ENCODE measurements at regions not wholly inside any gene's neighbourhood (a gene's known extent, or its start where the extent isn't known, plus 50 kb on each side); places are given as distances from the start of the nearest gene placed in this dataset.
"Not testable (repeated sequence)": the region's sequence is repeated elsewhere in the genome, so short reads cannot be mapped to it uniquely, and the experiment has no call there.

DNA sequence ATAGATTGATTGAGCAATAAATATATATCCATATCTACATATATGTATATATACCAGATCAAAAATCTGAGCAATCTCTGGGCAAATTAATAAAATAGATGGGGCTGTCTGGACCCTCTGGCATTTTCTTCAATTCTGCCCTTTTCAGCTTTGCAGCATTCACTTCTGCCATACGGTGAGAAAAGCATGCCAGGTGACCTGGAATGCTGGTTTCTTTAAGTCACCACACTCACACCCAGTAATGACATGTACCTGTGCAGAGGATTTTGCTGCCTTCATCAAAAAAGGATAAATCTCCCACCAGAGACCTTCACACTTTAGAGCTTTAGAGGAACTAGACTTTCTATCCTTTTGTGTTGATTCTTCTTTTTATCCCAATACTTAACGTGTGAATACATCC is 223.2 kb upstream of the NFIA start:
- TF ChIP-seq, protein P1, sequence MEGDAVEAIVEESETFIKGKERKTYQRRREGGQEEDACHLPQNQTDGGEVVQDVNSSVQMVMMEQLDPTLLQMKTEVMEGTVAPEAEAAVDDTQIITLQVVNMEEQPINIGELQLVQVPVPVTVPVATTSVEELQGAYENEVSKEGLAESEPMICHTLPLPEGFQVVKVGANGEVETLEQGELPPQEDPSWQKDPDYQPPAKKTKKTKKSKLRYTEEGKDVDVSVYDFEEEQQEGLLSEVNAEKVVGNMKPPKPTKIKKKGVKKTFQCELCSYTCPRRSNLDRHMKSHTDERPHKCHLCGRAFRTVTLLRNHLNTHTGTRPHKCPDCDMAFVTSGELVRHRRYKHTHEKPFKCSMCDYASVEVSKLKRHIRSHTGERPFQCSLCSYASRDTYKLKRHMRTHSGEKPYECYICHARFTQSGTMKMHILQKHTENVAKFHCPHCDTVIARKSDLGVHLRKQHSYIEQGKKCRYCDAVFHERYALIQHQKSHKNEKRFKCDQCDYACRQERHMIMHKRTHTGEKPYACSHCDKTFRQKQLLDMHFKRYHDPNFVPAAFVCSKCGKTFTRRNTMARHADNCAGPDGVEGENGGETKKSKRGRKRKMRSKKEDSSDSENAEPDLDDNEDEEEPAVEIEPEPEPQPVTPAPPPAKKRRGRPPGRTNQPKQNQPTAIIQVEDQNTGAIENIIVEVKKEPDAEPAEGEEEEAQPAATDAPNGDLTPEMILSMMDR (IDR thresholded peaks at IDR 0.05; ENCODE audit: low read depth, low read length), result no peak
- H3K4me3 ChIP-seq (ENCODE audit: low read depth, low read length), result no peak overlapping the region

DNA sequence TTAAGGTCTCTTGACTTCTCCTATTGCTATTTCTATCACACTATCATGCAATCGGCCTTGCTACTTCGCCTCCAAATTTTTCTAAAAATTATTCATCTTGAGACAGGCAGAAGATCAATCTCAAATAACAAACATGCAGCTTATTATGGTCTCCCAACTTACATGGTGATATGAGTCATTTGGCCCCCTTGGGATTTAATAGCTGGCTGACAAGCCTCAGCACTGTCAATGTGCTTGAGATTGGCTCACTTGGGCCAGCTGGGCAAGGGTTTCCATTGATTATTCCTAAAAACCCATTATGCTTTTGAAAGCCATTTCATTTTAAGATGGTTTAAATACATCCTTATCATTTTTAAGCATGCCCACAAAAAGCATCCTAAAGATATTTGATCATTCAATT is 224.5 kb upstream of the NFIA start:
- H3K4me3 ChIP-seq (ENCODE audit: low read depth, low read length), result no peak overlapping the region
- TF ChIP-seq, protein P1 (IDR thresholded peaks at IDR 0.05; ENCODE audit: low read depth, low read length), result no peak

- TF ChIP-seq, protein P1 (IDR thresholded peaks at IDR 0.05; ENCODE audit: low read depth, low read length), result no peak
- no peak overlapping the region for H3K4me3 ChIP-seq (ENCODE audit: low read depth, low read length)
Measured at GRCh38 chr1:60850084-60850483, 232.3 kb upstream of the NFIA start.

GRCh38 chr1:60849401-60849800 is 233.0 kb upstream of the NFIA start:
- TF ChIP-seq, protein P1 (IDR thresholded peaks at IDR 0.05; ENCODE audit: low read depth, low read length), result no peak
- H3K4me3 ChIP-seq (ENCODE audit: low read depth, low read length), result no peak overlapping the region

DNA sequence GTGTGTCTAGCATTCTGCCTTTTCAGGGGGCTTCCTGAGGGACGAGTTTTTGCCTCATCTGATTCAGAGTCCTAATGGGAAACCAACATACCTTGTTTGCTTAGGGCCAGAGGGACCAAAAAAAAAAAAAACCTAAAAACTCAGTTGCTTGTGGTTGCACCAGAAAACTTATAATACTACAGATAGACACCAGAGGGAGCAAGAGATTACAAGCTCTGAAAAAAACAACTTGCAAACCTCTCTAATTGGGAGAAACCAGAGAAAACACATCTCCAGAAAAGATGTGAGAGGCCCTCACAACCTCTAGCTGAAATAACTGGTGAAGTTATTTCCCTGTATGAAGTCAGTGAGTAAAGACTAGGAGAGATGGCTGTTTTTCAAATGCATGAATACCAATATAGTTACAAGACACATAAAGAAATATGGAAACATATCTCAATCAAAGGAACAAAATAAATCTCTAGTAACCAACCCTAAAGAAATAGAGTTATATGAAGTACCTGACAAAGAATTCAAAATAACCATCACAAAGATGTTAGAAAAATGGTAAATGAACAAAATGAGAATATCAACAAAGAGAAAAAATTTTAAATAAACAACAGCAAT is 233.7 kb upstream of the NFIA start:
- no peak overlapping the region for H3K4me3 ChIP-seq (ENCODE audit: low read depth, low read length)
- TF ChIP-seq, protein P1 (IDR thresholded peaks at IDR 0.05; ENCODE audit: low read depth, low read length), result no peak

- TF ChIP-seq, protein P1 (IDR thresholded peaks at IDR 0.05; ENCODE audit: low read depth, low read length), result no peak
Measured at GRCh38 chr1:60847855-60848582, 234.3 kb upstream of the NFIA start.

GRCh38 chr1:60847391-60847790 is 235.0 kb upstream of the NFIA start:
- H3K4me3 ChIP-seq (ENCODE audit: low read depth, low read length), result no peak overlapping the region
- TF ChIP-seq, protein P1 (IDR thresholded peaks at IDR 0.05; ENCODE audit: low read depth, low read length), result no peak

More at GRCh38 chr1:60847855-60848582, 234.3 kb upstream of the NFIA start:
- no peak overlapping the region for H3K4me3 ChIP-seq (ENCODE audit: low read depth, low read length)

- not testable (repeated sequence) for H3K4me3 ChIP-seq (ENCODE audit: low read depth, low read length)
Measured at GRCh38 chr1:60845659-60846058, 236.7 kb upstream of the NFIA start.
